ENCODE measurements at regions not wholly inside any gene's neighbourhood (a gene's known extent, or its start where the extent isn't known, plus 50 kb on each side); places are given as distances from the start of the nearest gene placed in this dataset.
"Not testable (repeated sequence)": the region's sequence is repeated elsewhere in the genome, so short reads cannot be mapped to it uniquely, and the experiment has no call there.

- no peak for DNase-seq (ENCODE audit: low read depth)
These were observed 234.3 kb upstream of the MSX2 start for GRCh38 chr5:174489920-174490597.

GRCh38 chr5:174490728-174491127 lies 233.7 kb upstream of the MSX2 start:
- no peak for DNase-seq (ENCODE audit: low read depth)

GRCh38 chr5:174491265-174491664 lies 233.1 kb upstream of the MSX2 start:
- DNase-seq (ENCODE audit: low read depth), result no peak

- no peak for DNase-seq (ENCODE audit: low read depth)
These were observed 232.5 kb upstream of the MSX2 start for GRCh38 chr5:174491761-174492350.

- DNase-seq (ENCODE audit: low read depth), result no peak
These were observed 230.9 kb upstream of the MSX2 start for GRCh38 chr5:174493530-174493929.

DNA sequence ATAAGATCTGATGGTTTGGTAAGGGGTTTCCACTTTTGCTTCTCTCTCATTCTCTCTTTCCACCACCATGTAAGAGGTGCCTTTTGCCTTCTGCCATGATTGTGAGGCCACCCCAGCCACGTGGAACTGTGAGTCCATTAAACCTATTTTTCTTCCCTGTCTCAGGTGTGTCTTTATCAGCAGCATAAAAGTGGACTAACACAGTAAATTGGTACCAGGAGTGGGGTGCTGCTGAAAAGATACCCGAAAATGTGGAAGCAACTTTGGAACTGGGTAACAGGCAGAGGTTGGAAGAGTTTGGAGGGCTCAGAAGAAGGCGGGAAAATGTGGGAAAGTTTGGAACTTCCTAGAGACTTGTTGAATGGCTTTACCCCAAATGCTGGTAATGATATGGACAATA lies 226.4 kb upstream of the MSX2 start:
- DNase-seq (ENCODE audit: low read depth), result not testable (repeated sequence)

- not testable (repeated sequence) for DNase-seq (ENCODE audit: low read depth)
These were observed 225.8 kb upstream of the MSX2 start for GRCh38 chr5:174498575-174498974.

- DNase-seq (ENCODE audit: low read depth), result no peak
These were observed 223.7 kb upstream of the MSX2 start for GRCh38 chr5:174500636-174501035.

- no peak for DNase-seq (ENCODE audit: low read depth)
These were observed 222.8 kb upstream of the MSX2 start for GRCh38 chr5:174501461-174502069.

- DNase-seq (ENCODE audit: low read depth), result no peak
These were observed 221.3 kb upstream of the MSX2 start for GRCh38 chr5:174503086-174503460.

GRCh38 chr5:174503461-174504265 lies 220.7 kb upstream of the MSX2 start:
- no peak for DNase-seq (ENCODE audit: low read depth)

DNA sequence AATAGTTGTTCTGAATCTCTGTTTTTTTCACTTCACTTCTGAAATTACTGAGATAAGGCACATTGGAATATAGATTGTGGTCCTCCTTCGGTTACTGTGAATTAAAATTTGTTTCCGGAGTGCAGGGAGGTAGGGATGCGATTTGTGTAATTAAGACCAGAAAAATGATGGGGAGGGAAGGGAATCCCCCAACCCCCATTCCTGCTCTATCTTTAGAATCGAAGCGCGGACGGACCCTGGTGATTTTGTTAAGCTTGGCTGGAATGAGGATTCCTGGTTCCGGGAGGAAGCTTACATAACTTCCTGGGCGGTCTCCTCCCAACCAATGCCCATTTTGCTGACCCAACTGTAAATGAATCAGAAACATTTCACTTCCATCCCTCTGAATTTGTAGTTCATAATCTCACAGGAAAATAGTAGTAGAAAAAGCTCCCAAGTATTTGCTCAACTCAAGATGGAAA lies 220.1 kb upstream of the MSX2 start:
- no peak for DNase-seq (ENCODE audit: low read depth)

GRCh38 chr5:174505621-174506020 lies 218.8 kb upstream of the MSX2 start:
- DNase-seq (ENCODE audit: low read depth), result no peak

GRCh38 chr5:174510782-174511453 lies 213.5 kb upstream of the MSX2 start:
- not testable (repeated sequence) for DNase-seq (ENCODE audit: low read depth)

- no peak for DNase-seq (ENCODE audit: low read depth)
These were observed 212.6 kb upstream of the MSX2 start for GRCh38 chr5:174511714-174512253.

GRCh38 chr5:174514325-174514724 lies 210.1 kb upstream of the MSX2 start:
- DNase-seq (ENCODE audit: low read depth), result no peak

GRCh38 chr5:174514983-174515394 lies 209.4 kb upstream of the MSX2 start:
- no peak for DNase-seq (ENCODE audit: low read depth)

GRCh38 chr5:174516741-174517140 lies 207.6 kb upstream of the MSX2 start:
- no peak for DNase-seq (ENCODE audit: low read depth)

GRCh38 chr5:174518512-174518911 lies 205.9 kb upstream of the MSX2 start:
- no peak for DNase-seq (ENCODE audit: low read depth)

- no peak for DNase-seq (ENCODE audit: low read depth)
These were observed 203.7 kb upstream of the MSX2 start for GRCh38 chr5:174520420-174521396.

DNA sequence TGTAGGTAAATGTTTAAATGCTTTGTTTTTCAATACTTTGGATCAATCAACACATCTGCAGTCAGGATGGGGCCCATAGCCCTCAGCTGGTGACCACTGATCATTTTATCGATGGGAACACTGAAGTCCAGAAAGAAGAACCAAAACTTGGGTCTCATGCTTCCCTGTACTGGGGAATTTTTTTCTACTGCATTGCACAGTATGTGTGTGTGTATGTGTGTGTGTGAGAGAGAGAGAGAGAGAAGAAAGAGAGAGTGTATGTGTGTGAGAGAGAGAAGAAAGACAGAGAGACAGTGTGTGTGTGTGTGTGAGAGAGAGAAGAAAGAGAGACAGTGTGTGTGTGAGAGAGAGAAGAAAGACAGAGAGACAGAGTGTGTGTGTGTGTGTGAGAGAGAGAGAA lies 202.9 kb upstream of the MSX2 start:
- no peak for DNase-seq (ENCODE audit: low read depth)
